ENCODE measurements at regions not wholly inside any gene's neighbourhood (a gene's known extent, or its start where the extent isn't known, plus 50 kb on each side); places are given as distances from the start of the nearest gene placed in this dataset.
"Not testable (repeated sequence)": the region's sequence is repeated elsewhere in the genome, so short reads cannot be mapped to it uniquely, and the experiment has no call there.

- no peak for DNase-seq
These were observed 392.3 kb upstream of the ZEB2 start for GRCh38 chr2:144912206-144912605.

GRCh38 chr2:144905956-144906355, 386.0 kb upstream of the ZEB2 start:
- no peak for DNase-seq

GRCh38 chr2:144904612-144905011, 384.7 kb upstream of the ZEB2 start:
- no peak for DNase-seq

- not testable (repeated sequence) for DNase-seq
These were observed 383.1 kb upstream of the ZEB2 start for GRCh38 chr2:144903045-144903444.

- DNase-seq: not testable (repeated sequence)
These were observed 381.5 kb upstream of the ZEB2 start for GRCh38 chr2:144901386-144901785.

- DNase-seq: no peak
These were observed 376.4 kb upstream of the ZEB2 start for GRCh38 chr2:144896341-144896740.

- peak; percentile 64 for DNase-seq
These were observed 375.0 kb upstream of the ZEB2 start for GRCh38 chr2:144894612-144895599.

- DNase-seq: no peak
These were observed 373.5 kb upstream of the ZEB2 start for GRCh38 chr2:144893464-144893863.

GRCh38 chr2:144890828-144891227, 370.9 kb upstream of the ZEB2 start:
- DNase-seq: no peak

GRCh38 chr2:144889348-144889747, 369.4 kb upstream of the ZEB2 start:
- no peak for DNase-seq

- no peak for DNase-seq
These were observed 366.9 kb upstream of the ZEB2 start for GRCh38 chr2:144886862-144887261.

- no peak for DNase-seq
These were observed 358.0 kb upstream of the ZEB2 start for GRCh38 chr2:144877893-144878292.

- no peak for DNase-seq
These were observed 356.1 kb upstream of the ZEB2 start for GRCh38 chr2:144876013-144876412.

GRCh38 chr2:144875290-144875969, 355.5 kb upstream of the ZEB2 start:
- DNase-seq: peak; percentile 17

- DNase-seq: no peak
These were observed 345.8 kb upstream of the ZEB2 start for GRCh38 chr2:144865670-144866069.

- DNase-seq: no peak
These were observed 339.8 kb upstream of the ZEB2 start for GRCh38 chr2:144859716-144860115.

GRCh38 chr2:144858211-144858610, 338.3 kb upstream of the ZEB2 start:
- peak; percentile 19 for DNase-seq

GRCh38 chr2:144854596-144854995, 334.7 kb upstream of the ZEB2 start:
- no peak for DNase-seq

GRCh38 chr2:144849612-144850011, 329.7 kb upstream of the ZEB2 start:
- peak; percentile 15 for DNase-seq

GRCh38 chr2:144848423-144848822, 328.5 kb upstream of the ZEB2 start:
- DNase-seq: no peak

- no peak for DNase-seq
These were observed 327.6 kb upstream of the ZEB2 start for GRCh38 chr2:144847347-144848080.

- DNase-seq: no peak
These were observed 316.9 kb upstream of the ZEB2 start for GRCh38 chr2:144836635-144837350.

Measured in skin of body (tissue), 1 donor.